ENCODE measurements at regions not wholly inside any gene's neighbourhood (a gene's known extent, or its start where the extent isn't known, plus 50 kb on each side); places are given as distances from the start of the nearest gene placed in this dataset.
"Not testable (repeated sequence)": the region's sequence is repeated elsewhere in the genome, so short reads cannot be mapped to it uniquely, and the experiment has no call there.

DNA sequence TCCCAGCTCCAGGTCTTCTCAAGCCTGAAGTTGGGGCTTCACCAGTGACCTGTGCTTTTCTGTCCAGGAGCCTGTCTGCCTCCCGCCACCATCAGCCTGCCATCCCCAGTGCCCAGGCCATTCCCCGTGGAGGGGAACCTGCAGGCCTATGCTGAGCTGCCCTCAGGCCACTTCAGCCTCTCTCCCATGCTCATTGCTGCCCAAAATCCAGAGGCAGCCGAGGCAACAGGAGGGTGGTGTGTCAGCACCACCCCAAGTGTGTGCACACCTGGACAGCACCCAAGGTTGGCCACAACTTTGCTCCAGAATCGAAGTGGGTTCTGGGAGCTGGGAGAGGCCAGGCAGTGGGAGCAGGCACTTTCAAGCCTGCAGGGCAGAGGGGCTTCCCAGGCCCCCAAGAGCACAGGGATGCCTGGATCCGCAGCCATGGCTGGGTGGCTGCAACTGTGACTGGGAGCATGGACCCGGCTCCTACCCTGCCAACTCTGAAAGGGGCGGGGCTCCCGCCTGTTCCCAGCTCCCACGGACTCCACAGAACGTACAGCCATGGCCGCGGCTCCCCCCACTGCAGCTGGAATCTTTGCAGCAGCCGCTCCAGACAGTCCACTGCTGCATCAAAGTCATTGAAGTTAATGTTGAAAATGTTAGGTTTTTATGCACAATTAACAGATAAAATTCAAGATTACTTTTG, 1747.0 kb downstream of the OLFM4 start:
- Histone ChIP-seq H3K9me3 (ENCODE audit: control insufficient read depth in 2 of 2, insufficient read depth in 1 of 2, low read depth in 1 of 2, low read length in 1 of 2) (no peaks in the 10 kb centered on the region), H3K36me3 (ENCODE audit: control insufficient read depth in 3 of 3, insufficient read depth in 2 of 3, low read depth in 1 of 3, low read length in 3 of 3) (no peaks in the 10 kb centered on the region), H3K4me3 (ENCODE audit: low read depth in 1 of 3, low read length in 3 of 3) (no peak overlapping the region), H3K27me3 (ENCODE audit: control insufficient read depth in 3 of 3, insufficient read depth in 3 of 3, low read length in 3 of 3) (no peaks in the 10 kb centered on the region), H3K27ac (ENCODE audit: low read depth in 1 of 3, low read length in 2 of 3) (no peak overlapping the region), H3K4me1 (ENCODE audit: control insufficient read depth in 3 of 3, insufficient read depth in 2 of 3, low read depth in 1 of 3, low read length in 2 of 3) (no peaks in the 10 kb centered on the region)
- WGBS, 3 donors, result 72 to 84% (median 78%) methylated on average over 13 of the region's 13 CpGs
- DNase-seq (no peak), FAIRE-seq (no peak)

DNA sequence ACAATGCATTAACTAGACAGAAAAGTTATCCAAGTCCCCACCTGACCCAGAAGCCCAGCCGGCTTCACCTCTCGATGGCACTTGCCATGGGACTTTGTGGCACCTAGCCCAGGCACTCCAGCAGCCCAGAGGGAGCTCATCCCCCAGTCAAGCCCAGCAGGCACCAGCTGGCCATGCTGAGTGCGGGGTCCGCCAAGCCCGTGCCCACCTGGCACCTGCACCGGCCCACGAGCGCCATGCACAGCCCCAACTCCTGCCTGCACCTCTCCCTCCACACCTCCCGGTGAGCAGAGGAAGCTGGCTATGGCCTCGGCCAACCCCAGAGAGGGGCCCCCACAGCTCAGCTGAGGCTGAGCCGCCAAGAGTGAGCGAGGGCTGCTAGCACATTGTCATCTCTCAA, 1759.1 kb downstream of the OLFM4 start:
- DNase-seq (no peak), FAIRE-seq (no peak)
- Histone ChIP-seq H3K27ac (ENCODE audit: low read depth in 1 of 3, low read length in 2 of 3) (no peak overlapping the region), H3K27me3 (ENCODE audit: control insufficient read depth in 3 of 3, insufficient read depth in 3 of 3, low read length in 3 of 3) (no peaks in the 10 kb centered on the region), H3K9me3 (ENCODE audit: control insufficient read depth in 2 of 2, insufficient read depth in 1 of 2, low read depth in 1 of 2, low read length in 1 of 2) (no peaks in the 10 kb centered on the region), H3K4me3 (ENCODE audit: low read depth in 1 of 3, low read length in 3 of 3) (no peak overlapping the region), H3K4me1 (ENCODE audit: control insufficient read depth in 3 of 3, insufficient read depth in 2 of 3, low read depth in 1 of 3, low read length in 2 of 3) (no peaks in the 10 kb centered on the region), H3K36me3 (ENCODE audit: control insufficient read depth in 3 of 3, insufficient read depth in 2 of 3, low read depth in 1 of 3, low read length in 3 of 3) (no peaks in the 10 kb centered on the region)
- WGBS, 3 donors, result 85 to 95% (median 94%) methylated on average over 12 of the region's 12 CpGs

DNA sequence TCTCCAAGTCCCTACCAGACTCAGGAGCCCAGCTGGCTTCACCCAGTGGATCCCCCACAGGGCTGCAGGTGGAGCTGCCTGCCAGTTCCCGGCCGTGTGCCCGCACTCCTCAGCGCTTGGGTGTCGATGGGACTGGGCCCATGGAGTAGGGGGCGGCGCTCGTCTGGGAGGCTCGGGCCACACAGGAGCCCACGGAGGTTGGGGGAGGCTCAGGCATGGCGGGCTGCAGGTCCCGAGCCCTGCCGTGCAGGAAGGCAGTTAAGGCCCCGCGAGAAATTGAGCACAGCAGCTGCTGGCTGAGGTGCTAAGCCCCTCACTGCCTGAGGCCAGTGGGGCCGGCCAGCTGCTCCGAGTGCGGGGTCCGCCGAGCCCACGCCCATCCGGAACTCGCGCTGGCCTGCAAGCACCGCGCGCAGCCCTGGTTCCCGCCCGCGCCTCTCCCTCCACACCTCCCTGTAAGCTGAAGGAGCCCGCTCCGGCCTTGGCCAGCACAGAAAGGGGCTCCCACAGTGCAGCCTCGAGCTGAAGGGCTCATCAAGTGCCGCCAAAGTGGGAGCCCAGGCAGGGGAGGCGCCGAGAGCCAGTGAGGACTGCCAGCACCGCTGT, 1771.1 kb downstream of the OLFM4 start:
- 93 to 94% (median 94%) methylated on average over 32 to 37 of the region's 37 CpGs for whole genome bisulfite sequencing, 3 donors
- Histone ChIP-seq H3K9me3 (ENCODE audit: control insufficient read depth in 2 of 2, insufficient read depth in 1 of 2, low read depth in 1 of 2, low read length in 1 of 2) (no peaks in the 10 kb centered on the region), H3K4me3 (ENCODE audit: low read depth in 1 of 3, low read length in 3 of 3) (no peak overlapping the region), H3K27ac (ENCODE audit: low read depth in 1 of 3, low read length in 2 of 3) (no peak overlapping the region), H3K27me3 (ENCODE audit: control insufficient read depth in 3 of 3, insufficient read depth in 3 of 3, low read length in 3 of 3) (no peaks in the 10 kb centered on the region), H3K36me3 (ENCODE audit: control insufficient read depth in 3 of 3, insufficient read depth in 2 of 3, low read depth in 1 of 3, low read length in 3 of 3) (no peaks in the 10 kb centered on the region), H3K4me1 (ENCODE audit: control insufficient read depth in 3 of 3, insufficient read depth in 2 of 3, low read depth in 1 of 3, low read length in 2 of 3) (no peaks in the 10 kb centered on the region)
- DNase-seq (no peak), FAIRE-seq (no peak)

DNA sequence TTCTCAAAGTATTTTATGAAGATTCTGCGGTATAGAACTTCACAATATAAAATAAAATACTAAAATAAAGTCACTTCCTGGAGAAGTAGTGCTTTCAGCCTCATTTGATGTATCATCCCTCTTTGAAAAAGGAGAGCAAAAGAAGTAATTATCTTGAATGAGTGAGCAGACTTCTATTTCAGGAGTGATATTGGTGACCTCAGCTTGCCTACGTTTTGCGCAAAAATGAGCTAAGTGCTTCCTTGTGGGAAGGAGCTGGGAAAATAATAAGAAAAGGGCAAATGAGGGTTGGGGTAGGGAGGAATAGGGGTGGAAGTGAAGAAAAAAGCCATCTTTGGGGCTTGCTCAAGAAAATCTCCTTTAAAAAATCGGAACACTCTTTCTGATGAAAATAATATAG, 1773.6 kb downstream of the OLFM4 start:
- no peaks in the 10 kb centered on the region for H3K27me3 ChIP-seq (ENCODE audit: control insufficient read depth in 3 of 3, insufficient read depth in 3 of 3, low read length in 3 of 3)
- FAIRE-seq (no peak), DNase-seq (no peak)
- 84 to 91% (median 86%) methylated on average over 4 of the region's 4 CpGs for WGBS, 3 donors
- no peaks in the 10 kb centered on the region for H3K4me1 ChIP-seq (ENCODE audit: control insufficient read depth in 3 of 3, insufficient read depth in 2 of 3, low read depth in 1 of 3, low read length in 2 of 3)
- no peaks in the 10 kb centered on the region for H3K9me3 ChIP-seq (ENCODE audit: control insufficient read depth in 2 of 2, insufficient read depth in 1 of 2, low read depth in 1 of 2, low read length in 1 of 2)
- H3K36me3 ChIP-seq (ENCODE audit: control insufficient read depth in 3 of 3, insufficient read depth in 2 of 3, low read depth in 1 of 3, low read length in 3 of 3), result no peaks in the 10 kb centered on the region
- no peak overlapping the region for H3K4me3 ChIP-seq (ENCODE audit: low read depth in 1 of 3, low read length in 3 of 3)
- H3K27ac ChIP-seq (ENCODE audit: low read depth in 1 of 3, low read length in 2 of 3), result no peak overlapping the region

DNA sequence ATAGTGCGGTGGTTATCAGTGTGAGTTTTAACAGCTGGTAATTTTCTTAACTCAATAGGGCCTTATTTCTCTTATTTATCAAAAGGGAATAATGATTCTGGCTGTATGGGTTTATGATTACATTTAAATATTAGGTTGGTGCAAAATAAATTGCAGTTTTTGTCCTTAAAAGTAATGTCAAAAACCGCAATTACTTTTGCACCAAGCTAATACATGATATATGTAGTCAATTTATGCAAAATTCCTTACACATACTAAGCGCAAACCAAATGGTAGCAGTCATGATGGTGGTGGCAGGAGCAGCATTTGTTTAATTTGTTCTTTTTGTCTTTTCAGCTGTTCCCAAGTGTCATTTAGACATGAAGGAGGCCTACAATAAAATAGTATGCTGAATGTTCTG, 1777.1 kb downstream of the OLFM4 start:
- H3K4me3 ChIP-seq (ENCODE audit: low read depth in 1 of 3, low read length in 3 of 3), result no peak overlapping the region
- WGBS, 3 donors, result 72 to 87% (median 85%) methylated on average over 3 of the region's 3 CpGs
- H3K27ac ChIP-seq (ENCODE audit: low read depth in 1 of 3, low read length in 2 of 3), result no peak overlapping the region
- no peaks in the 10 kb centered on the region for H3K36me3 ChIP-seq (ENCODE audit: control insufficient read depth in 3 of 3, insufficient read depth in 2 of 3, low read depth in 1 of 3, low read length in 3 of 3)
- H3K9me3 ChIP-seq (ENCODE audit: control insufficient read depth in 2 of 2, insufficient read depth in 1 of 2, low read depth in 1 of 2, low read length in 1 of 2), result no peaks in the 10 kb centered on the region
- DNase-seq (no peak), FAIRE-seq (no peak)
- H3K4me1 ChIP-seq (ENCODE audit: control insufficient read depth in 3 of 3, insufficient read depth in 2 of 3, low read depth in 1 of 3, low read length in 2 of 3), result no peaks in the 10 kb centered on the region
- H3K27me3 ChIP-seq (ENCODE audit: control insufficient read depth in 3 of 3, insufficient read depth in 3 of 3, low read length in 3 of 3), result no peaks in the 10 kb centered on the region

DNA sequence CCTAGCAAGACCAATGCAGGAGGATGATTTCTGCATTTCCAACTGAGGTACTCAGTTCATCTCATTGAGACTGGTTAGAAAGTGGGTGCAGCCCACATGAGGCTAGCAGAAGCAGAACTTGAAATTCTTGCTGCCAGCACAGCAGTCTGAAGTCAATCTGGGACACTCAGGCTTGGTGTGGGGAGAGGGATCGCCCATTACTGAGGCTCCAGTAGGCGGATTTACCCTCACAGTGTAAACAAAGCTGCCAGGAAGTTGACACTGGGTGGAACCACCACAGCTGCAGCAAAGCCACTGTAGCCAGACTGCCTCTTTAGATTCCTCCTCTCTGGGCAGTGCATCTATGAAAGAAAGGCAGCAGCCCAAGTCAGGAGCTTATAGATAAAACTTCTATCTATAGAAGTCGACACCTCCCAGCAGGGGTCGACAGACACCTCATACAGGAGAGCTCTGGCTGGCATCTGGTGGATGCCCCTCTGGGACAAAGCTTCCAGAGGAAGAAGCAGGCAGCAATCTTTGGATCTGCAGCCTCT, 1793.4 kb downstream of the OLFM4 start:
- WGBS, 3 donors, result 33 to 43% (median 33%) methylated on average over 4 of the region's 4 CpGs
- H3K4me1 ChIP-seq (ENCODE audit: control insufficient read depth in 3 of 3, insufficient read depth in 2 of 3, low read depth in 1 of 3, low read length in 2 of 3); H3K27me3 ChIP-seq (ENCODE audit: control insufficient read depth in 3 of 3, insufficient read depth in 3 of 3, low read length in 3 of 3); H3K9me3 ChIP-seq (ENCODE audit: control insufficient read depth in 2 of 2, insufficient read depth in 1 of 2, low read depth in 1 of 2, low read length in 1 of 2); DNase-seq; H3K36me3 ChIP-seq (ENCODE audit: control insufficient read depth in 3 of 3, insufficient read depth in 2 of 3, low read depth in 1 of 3, low read length in 3 of 3); H3K27ac ChIP-seq (ENCODE audit: low read depth in 1 of 3, low read length in 2 of 3); H3K4me3 ChIP-seq (ENCODE audit: low read depth in 1 of 3, low read length in 3 of 3); FAIRE-seq: not testable (repeated sequence)

DNA sequence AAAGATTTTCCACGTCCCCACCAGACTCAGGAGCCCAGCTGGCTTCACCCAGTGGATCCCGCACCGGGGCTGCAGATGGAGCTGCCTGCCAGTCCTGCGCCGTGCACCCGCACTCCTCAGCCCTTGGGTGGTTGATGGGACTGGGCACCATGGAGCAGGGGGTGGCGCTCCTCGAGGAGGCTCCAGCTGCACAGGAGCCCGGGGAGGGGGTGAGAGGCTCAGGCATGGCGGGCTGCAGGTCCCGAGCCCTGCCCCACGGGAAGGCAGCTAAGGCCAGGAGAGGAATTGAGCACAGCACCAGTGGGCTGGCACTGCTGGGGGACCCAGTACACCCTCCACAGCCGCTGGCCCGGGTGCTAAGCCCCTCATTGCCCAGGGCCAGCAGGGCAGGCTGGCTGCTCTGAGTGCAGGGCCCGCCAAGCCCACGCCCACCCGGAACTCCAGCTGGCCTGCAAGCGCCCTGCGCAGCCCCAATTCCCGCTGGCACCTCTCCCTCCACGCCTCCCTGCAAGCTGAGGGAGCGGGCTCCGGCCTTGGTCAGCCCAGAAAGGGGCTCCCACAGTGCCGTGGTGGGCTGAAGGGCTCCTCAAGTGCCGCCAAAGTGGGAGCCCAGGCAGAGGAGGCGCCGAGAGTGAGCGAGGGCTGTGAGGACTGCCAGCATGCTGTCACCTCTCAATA, 1800.9 kb downstream of the OLFM4 start:
- not testable (repeated sequence) for FAIRE-seq; H3K4me1 ChIP-seq (ENCODE audit: control insufficient read depth in 3 of 3, insufficient read depth in 2 of 3, low read depth in 1 of 3, low read length in 2 of 3); H3K36me3 ChIP-seq (ENCODE audit: control insufficient read depth in 3 of 3, insufficient read depth in 2 of 3, low read depth in 1 of 3, low read length in 3 of 3); H3K9me3 ChIP-seq (ENCODE audit: control insufficient read depth in 2 of 2, insufficient read depth in 1 of 2, low read depth in 1 of 2, low read length in 1 of 2); DNase-seq; H3K4me3 ChIP-seq (ENCODE audit: low read depth in 1 of 3, low read length in 3 of 3); H3K27me3 ChIP-seq (ENCODE audit: control insufficient read depth in 3 of 3, insufficient read depth in 3 of 3, low read length in 3 of 3); H3K27ac ChIP-seq (ENCODE audit: low read depth in 1 of 3, low read length in 2 of 3)
- 93 to 95% (median 94%) methylated on average over 22 to 28 of the region's 28 CpGs for WGBS, 3 donors

DNA sequence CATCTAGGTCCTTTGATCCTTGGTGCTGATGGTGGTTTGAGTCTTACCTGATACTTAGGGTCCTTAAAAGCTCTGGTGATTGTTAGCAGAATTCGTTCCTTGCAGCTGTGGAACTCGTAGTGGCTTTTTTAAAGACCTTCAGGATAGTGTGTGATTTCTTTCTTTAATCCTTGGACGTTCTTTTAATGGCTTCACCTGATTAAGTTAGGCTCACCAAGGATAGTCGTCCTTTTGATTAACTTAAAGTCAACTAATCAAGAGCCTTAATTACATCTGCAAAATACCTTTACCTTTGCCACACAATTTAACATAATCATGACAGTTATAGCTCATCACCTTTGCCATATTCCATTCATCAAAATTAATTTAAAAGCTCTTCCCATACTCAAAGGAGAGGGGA, 1807.7 kb downstream of the OLFM4 start:
- no peaks in the 10 kb centered on the region for H3K27me3 ChIP-seq (ENCODE audit: control insufficient read depth in 3 of 3, insufficient read depth in 3 of 3, low read length in 3 of 3)
- WGBS, 3 donors, result 61 to 80% (median 67%) methylated on average over 4 of the region's 4 CpGs
- no peaks in the 10 kb centered on the region for H3K4me1 ChIP-seq (ENCODE audit: control insufficient read depth in 3 of 3, insufficient read depth in 2 of 3, low read depth in 1 of 3, low read length in 2 of 3)
- no peak for FAIRE-seq
- H3K36me3 ChIP-seq (ENCODE audit: control insufficient read depth in 3 of 3, insufficient read depth in 2 of 3, low read depth in 1 of 3, low read length in 3 of 3), result no peaks in the 10 kb centered on the region
- H3K9me3 ChIP-seq (ENCODE audit: control insufficient read depth in 2 of 2, insufficient read depth in 1 of 2, low read depth in 1 of 2, low read length in 1 of 2), result no peaks in the 10 kb centered on the region
- no peak overlapping the region for H3K27ac ChIP-seq (ENCODE audit: low read depth in 1 of 3, low read length in 2 of 3)
- no peak for DNase-seq
- H3K4me3 ChIP-seq (ENCODE audit: low read depth in 1 of 3, low read length in 3 of 3), result no peak overlapping the region
